OCI-LY7 (cell line): ENCODE measurements at regions not wholly inside any gene's neighbourhood (a gene's known extent, or its start where the extent isn't known, plus 50 kb on each side); places are given as distances from the start of the nearest gene placed in this dataset.

Experiments
- BruUV-seq: library from RNA; stranded (reverse); fragments of 400-500 nt; replicated peaks from 2 replicates; lab custom pipeline; 2021; lab: Mats Ljungman, UMichigan
- CTCF ChIA-PET: fragments of 300-600 bp; sonication (Branson Sonifier 250); formaldehyde crosslinking; loops from one replicate; lab custom pipeline; 2022; ENCODE audit warnings: antibody characterized with exemption; ENCODE audit not compliant: unreplicated experiment; lab: Charles Lee
- POLR2A ChIA-PET: fragments of 300-600 bp; sonication (Branson Sonifier 250); formaldehyde crosslinking; loops from one replicate; lab custom pipeline; 2022; ENCODE audit warnings: antibody characterized with exemption; lab: Charles Lee
- DNase-seq: peaks from one replicate; pipeline ENCODE4 v3.0.0-alpha.2; 2015; ENCODE audit warnings: low spot score
- H2AFZ ChIP-seq: fragments of 200-600 bp; sonication (generic), shearing (Covaris generic); 2 replicates; pipeline ENCODE4 v1.6.1; 2014; ENCODE audit warnings: mild to moderate bottlenecking, antibody characterized with exemption, low read length, moderate library complexity
- H3K27ac ChIP-seq: fragments of 200-600 bp; sonication (generic); 2 replicates; pipeline ENCODE4 v1.5.1; 2014; ENCODE audit warnings: mixed run types, low read depth, mild to moderate bottlenecking, moderate library complexity, low read length, inconsistent platforms; ENCODE audit not compliant: poor library complexity, severe bottlenecking
- H3K36me3 ChIP-seq: fragments of 200-600 bp; sonication (generic); 2 replicates; pipeline ENCODE4 v1.6.1; 2014; ENCODE audit warnings: mild to moderate bottlenecking, antibody characterized with exemption, low read length, moderate library complexity, mixed read lengths; ENCODE audit not compliant: insufficient read depth
- H3K4me1 ChIP-seq: fragments of 200-600 bp; sonication (generic); 2 replicates; pipeline ENCODE4 v1.5.1; 2014; ENCODE audit warnings: mild to moderate bottlenecking, low read length; ENCODE audit not compliant: insufficient read depth, poor library complexity, severe bottlenecking
- H3K4me2 ChIP-seq: fragments of 200-600 bp; sonication (generic); 2 replicates; pipeline ENCODE4 v1.6.1; 2014; ENCODE audit warnings: mild to moderate bottlenecking, low read length
- H3K4me3 ChIP-seq: fragments of 200-600 bp; sonication (generic); 2 replicates; pipeline ENCODE4 v1.5.1; 2014; ENCODE audit warnings: mild to moderate bottlenecking, low read depth, low read length; ENCODE audit not compliant: poor library complexity, severe bottlenecking
- H3K79me2 ChIP-seq: fragments of 200-600 bp; sonication (generic); 2 replicates; pipeline ENCODE4 v1.6.1; 2016; ENCODE audit warnings: low read depth, mild to moderate bottlenecking, low read length, moderate library complexity, mixed read lengths; ENCODE audit not compliant: insufficient read depth
- H3K9me2 ChIP-seq: fragments of 200-600 bp; sonication (generic); 2 replicates; pipeline ENCODE4 v1.6.1; 2016; ENCODE audit warnings: mild to moderate bottlenecking, low read length, mixed read lengths; ENCODE audit not compliant: insufficient read depth
- H3K9me3 ChIP-seq: fragments of 200-600 bp; sonication (generic); 2 replicates; pipeline ENCODE4 v1.6.1; 2014; ENCODE audit warnings: mild to moderate bottlenecking, mixed run types, low read length, mixed read lengths
- H4K20me1 ChIP-seq: fragments of 200-600 bp; sonication (generic); 2 replicates; pipeline ENCODE4 v1.6.1; 2014; ENCODE audit warnings: mild to moderate bottlenecking, antibody characterized with exemption, low read length, moderate library complexity, mixed read lengths; ENCODE audit not compliant: insufficient read depth
- EZH2phosphoT487 ChIP-seq: fragments of 200-600 bp; sonication (generic); IDR thresholded peaks from 2 replicates; pipeline ENCODE4 v1.6.1; 2018; ENCODE audit warnings: low read depth, borderline replicate concordance, mild to moderate bottlenecking, mixed run types, antibody characterized with exemption, low read length, moderate library complexity, mixed read lengths
- intact Hi-C: fragments of 100-400 bp; cut with micrococcal nuclease; formaldehyde crosslinking; loops from one replicate; pipeline ENCODE4 v1.10.0; 2022; ENCODE audit not compliant: unreplicated experiment
- TF ChIP-seq, protein P1 (sequence below): fragments of 200-600 bp; sonication (generic); conservative IDR thresholded peaks from 2 replicates; pipeline ENCODE4 v1.5.1; 2014; ENCODE audit warnings: mild to moderate bottlenecking, antibody characterized with exemption, low read length, moderate library complexity, mixed read lengths

DNA sequence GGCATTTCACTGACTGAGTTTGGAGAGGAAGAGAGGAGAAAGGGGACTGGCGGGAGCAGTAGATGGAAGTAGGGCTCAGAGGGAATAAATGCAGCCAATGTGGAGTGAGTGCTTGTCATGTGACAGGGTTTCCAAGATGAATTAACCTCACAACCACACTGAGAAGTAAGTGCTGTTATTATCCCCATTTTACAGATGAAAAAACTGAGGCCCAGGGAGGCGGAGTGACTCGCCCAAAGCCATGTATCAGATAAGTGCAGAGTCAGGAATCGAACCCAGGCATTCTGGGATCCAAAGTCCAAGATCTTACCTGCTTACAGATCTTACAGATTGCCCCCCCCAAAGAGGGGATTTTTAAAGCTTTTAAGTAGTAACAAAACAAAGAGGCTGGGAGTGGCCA, 207.2 kb downstream of the SHQ1 start:
- Histone ChIP-seq H3K9me2 (no peaks in the 10 kb centered on the region), H3K4me2 (no peak overlapping the region), H3K4me1 (no peaks in the 10 kb centered on the region), H3K79me2 (no peaks in the 10 kb centered on the region), H3K4me3 (no peak overlapping the region), H3K9me3 (no peaks in the 10 kb centered on the region), H4K20me1 (no peaks in the 10 kb centered on the region), H3K27ac (no peak overlapping the region), H3K36me3 (no peaks in the 10 kb centered on the region), H2AFZ (no peak overlapping the region)
- no TSS peak for BruUV-seq
- DNase-seq: no peak
- ChIA-PET CTCF (no interaction called here), POLR2A (no interaction called here)
- intact Hi-C loops: no loop called here
- no peak for TF ChIP-seq EZH2phosphoT487
- TF ChIP-seq, protein P1, sequence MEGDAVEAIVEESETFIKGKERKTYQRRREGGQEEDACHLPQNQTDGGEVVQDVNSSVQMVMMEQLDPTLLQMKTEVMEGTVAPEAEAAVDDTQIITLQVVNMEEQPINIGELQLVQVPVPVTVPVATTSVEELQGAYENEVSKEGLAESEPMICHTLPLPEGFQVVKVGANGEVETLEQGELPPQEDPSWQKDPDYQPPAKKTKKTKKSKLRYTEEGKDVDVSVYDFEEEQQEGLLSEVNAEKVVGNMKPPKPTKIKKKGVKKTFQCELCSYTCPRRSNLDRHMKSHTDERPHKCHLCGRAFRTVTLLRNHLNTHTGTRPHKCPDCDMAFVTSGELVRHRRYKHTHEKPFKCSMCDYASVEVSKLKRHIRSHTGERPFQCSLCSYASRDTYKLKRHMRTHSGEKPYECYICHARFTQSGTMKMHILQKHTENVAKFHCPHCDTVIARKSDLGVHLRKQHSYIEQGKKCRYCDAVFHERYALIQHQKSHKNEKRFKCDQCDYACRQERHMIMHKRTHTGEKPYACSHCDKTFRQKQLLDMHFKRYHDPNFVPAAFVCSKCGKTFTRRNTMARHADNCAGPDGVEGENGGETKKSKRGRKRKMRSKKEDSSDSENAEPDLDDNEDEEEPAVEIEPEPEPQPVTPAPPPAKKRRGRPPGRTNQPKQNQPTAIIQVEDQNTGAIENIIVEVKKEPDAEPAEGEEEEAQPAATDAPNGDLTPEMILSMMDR: no peak

DNA sequence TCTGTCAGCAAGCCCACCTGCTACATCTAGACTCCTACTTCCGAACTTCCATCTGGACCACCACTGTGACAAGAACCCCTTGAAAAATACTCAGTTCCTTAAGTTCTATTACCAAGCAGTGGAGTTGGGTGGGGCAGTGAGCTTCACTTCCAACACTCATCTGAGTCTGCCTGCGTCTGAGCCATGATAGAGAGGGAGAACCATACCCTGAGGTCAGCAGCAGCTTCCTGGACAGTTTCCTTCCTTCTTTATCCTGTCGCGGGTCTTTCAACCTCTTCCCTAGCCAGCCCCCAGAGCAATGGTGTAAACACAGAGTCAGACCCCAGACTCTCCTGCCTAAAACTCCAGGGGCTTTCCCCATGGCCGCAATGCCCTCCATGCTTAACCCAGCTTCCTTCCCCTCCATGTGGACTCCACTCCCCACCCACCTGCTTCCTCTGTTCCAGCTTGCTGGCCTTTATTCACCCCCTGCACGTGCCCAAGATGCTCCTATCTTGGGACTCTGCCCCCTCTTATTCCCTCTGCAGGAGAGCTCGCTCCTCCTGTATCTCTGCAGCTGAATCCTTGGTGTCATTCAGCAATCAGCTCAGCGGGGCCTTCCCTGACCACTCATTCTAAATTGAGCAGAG, 211.2 kb downstream of the SHQ1 start:
- CTCF ChIA-PET: no interaction called here

DNA sequence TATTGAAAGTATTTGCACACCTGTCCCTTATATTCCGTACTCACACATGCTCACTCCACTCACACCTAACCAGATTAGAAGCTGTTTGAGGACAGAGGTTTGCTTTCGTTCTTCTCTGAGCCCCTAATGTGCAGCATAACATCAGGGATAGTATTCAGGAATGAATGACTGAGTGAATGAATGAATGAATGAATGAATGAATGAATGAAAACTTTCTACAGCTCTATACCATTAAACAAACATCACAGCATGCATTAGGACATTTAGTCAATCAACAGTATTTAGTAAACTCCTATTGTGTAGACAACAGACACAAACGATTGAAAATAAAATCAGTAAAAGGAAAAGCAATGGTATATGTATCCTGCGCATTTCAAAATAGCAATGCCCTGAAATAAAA, 212.7 kb downstream of the SHQ1 start:
- H2AFZ ChIP-seq: no peak overlapping the region
- BruUV-seq: no TSS peak
- H3K79me2 ChIP-seq: no peaks in the 10 kb centered on the region
- no peaks in the 10 kb centered on the region for H3K4me1 ChIP-seq
- no peaks in the 10 kb centered on the region for H4K20me1 ChIP-seq
- ChIA-PET POLR2A (interaction anchor here (1.0 to 1.6 kb wide), 2 partner anchors 8 to 21 kb away, joined by 3 to 4 read pairs; no protein-coding TSS in a partner anchor), CTCF (interaction anchor here (0.5 kb wide), 1 partner anchor 58 kb away, joined by 3 read pairs; no protein-coding TSS in a partner anchor)
- H3K9me2 ChIP-seq: no peaks in the 10 kb centered on the region
- no peak overlapping the region for H3K4me2 ChIP-seq
- intact Hi-C loops: no loop called here
- no peaks in the 10 kb centered on the region for H3K9me3 ChIP-seq
- no peaks in the 10 kb centered on the region for H3K36me3 ChIP-seq
- TF ChIP-seq, protein P1: no peak
- TF ChIP-seq EZH2phosphoT487: no peak
- no peak for DNase-seq
- H3K4me3 ChIP-seq: no peak overlapping the region
- no peak overlapping the region for H3K27ac ChIP-seq

More for the DNA sequence above, 211.2 kb downstream of the SHQ1 start:
- POLR2A ChIA-PET: no interaction called here
- Histone ChIP-seq H4K20me1 (no peaks in the 10 kb centered on the region), H2AFZ (no peak overlapping the region), H3K9me2 (no peaks in the 10 kb centered on the region), H3K27ac (no peak overlapping the region), H3K79me2 (no peaks in the 10 kb centered on the region), H3K4me1 (no peaks in the 10 kb centered on the region), H3K36me3 (no peaks in the 10 kb centered on the region), H3K9me3 (no peaks in the 10 kb centered on the region), H3K4me3 (no peak overlapping the region), H3K4me2 (no peak overlapping the region)
- TF ChIP-seq EZH2phosphoT487: no peak
- TF ChIP-seq, protein P1: no peak
- intact Hi-C loops: no loop called here
- no TSS peak for BruUV-seq
- DNase-seq: no peak
